Uterus (tissue), 3 donors: ENCODE measurements at regions not wholly inside any gene's neighbourhood (a gene's known extent, or its start where the extent isn't known, plus 50 kb on each side); places are given as distances from the start of the nearest gene placed in this dataset.
A peak's percentile ranks its signal among the peaks of the same experiment; 100 is the strongest.

Source experiments
- DNase-seq, 2 donors: peaks; one replicate each; pipeline ENCODE4 v3.0.0-alpha.2; 2019 to 2020
- H3K27ac ChIP-seq, 2 donors: fragments of 200-600 bp; sonication (generic); 1 replicate in 1 of 2; 2 replicates in 1 of 2; pipeline ENCODE4 v1.5.1; 2016 to 2018
- H3K27me3 ChIP-seq, 2 donors: fragments of 200-600 bp; sonication (generic); one replicate each; pipeline ENCODE4 v1.5.1; 2018 to 2019; ENCODE audit warnings: control low read depth in 1 of 2
- H3K36me3 ChIP-seq, 2 donors: fragments of 200-600 bp; sonication (generic); one replicate each; pipeline ENCODE4 v1.5.1; 2019; ENCODE audit warnings: control low read depth in 1 of 2
- H3K4me1 ChIP-seq, 2 donors: fragments of 200-600 bp; sonication (generic); one replicate each; pipeline ENCODE4 v1.5.1; 2018 to 2019; ENCODE audit warnings: control low read depth in 1 of 2
- H3K4me3 ChIP-seq, 2 donors: fragments of 200-600 bp; sonication (generic); 1 replicate in 1 of 2; 2 replicates in 1 of 2; pipeline ENCODE4 v1.5.1; 2018 to 2019; ENCODE audit warnings: mild to moderate bottlenecking in 1 of 2
- H3K9me3 ChIP-seq, 2 donors: fragments of 200-600 bp; sonication (generic); one replicate each; pipeline ENCODE4 v1.5.1; 2019; ENCODE audit warnings: control low read depth in 1 of 2
- POLR2A ChIP-seq, 2 donors: fragments of 450-650 bp; IDR thresholded peaks; one replicate each; pipeline ENCODE4 v1.6.1; 2016; ENCODE audit warnings: antibody characterized with exemption in 2 of 2, mild to moderate bottlenecking in 1 of 2, moderate library complexity in 1 of 2
- intact Hi-C: fragments of 100-400 bp; cut with DNase I; formaldehyde crosslinking; loops from one replicate; pipeline ENCODE4 v1.15.1; 2023; ENCODE audit warnings: low total_unique reads
- TF ChIP-seq, protein P1 (sequence below), 4 experiments: fragments of 200-600 bp in 2 of 4; fragments of 450-650 bp in 2 of 4; sonication (generic) in 2 of 4; IDR thresholded peaks; one replicate each; pipeline ENCODE4 v1.5.1; 2016 to 2019; ENCODE audit warnings: antibody characterized with exemption in 4 of 4, mild to moderate bottlenecking in 2 of 4, moderate library complexity in 1 of 4
- donor health status: DM: yes; HTN: yes; CAD: no.

DNA sequence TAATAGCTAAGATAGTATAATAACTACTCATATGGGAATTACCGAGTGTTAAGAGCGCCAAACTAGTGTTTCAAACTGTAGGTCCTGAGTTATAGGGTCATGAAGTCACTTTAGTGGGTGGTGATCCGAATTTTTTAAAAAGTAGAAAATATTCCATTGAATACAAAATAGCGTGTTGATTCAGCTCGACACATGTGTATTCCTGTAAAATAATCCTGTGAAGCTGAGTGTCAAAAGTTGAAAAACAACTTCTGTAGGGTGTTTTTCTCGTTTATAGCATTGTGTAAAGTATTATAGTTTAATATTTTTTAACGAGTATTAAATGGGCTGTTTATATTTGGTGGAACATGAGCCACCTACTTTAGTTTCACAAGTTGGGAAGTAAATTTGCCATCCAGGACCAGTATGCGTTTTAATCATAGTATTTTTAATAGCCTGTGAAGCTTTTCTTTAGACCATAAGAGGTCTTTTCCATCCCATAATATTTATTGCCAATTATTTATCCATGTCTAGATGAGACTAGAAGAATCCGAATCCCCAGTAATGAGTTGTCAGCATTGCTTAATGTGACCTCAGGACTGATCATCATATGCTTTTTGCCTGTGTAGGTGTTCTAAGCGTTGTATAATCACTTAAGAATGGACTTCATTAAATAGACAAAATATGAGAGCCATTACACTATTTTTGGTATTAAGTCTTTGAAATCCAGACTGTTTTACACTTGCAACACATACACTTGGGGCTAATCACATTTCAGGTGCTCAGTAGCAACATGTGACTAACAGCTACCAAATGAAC lies 84.1 kb downstream of the PTPDC1 start:
- intact Hi-C loops = loop anchor here (10.0 kb wide), 1 partner anchor 714 kb away; the partner anchor contains the start of genes FAM120A and FAM120AOS
- no peaks in the 10 kb centered on the region for H3K9me3 ChIP-seq
- peak overlapping the region; percentile 79 to 97 for H3K4me3 ChIP-seq
- H3K4me1 ChIP-seq = no peaks in the 10 kb centered on the region
- no peaks in the 10 kb centered on the region for H3K27me3 ChIP-seq
- no peaks in the 10 kb centered on the region for H3K36me3 ChIP-seq
- H3K27ac ChIP-seq = peak overlapping the region; percentile 40 to 100
- no peak for DNase-seq
- no peak for TF ChIP-seq POLR2A (IDR thresholded peaks at IDR 0.05)
- TF ChIP-seq, protein P1, sequence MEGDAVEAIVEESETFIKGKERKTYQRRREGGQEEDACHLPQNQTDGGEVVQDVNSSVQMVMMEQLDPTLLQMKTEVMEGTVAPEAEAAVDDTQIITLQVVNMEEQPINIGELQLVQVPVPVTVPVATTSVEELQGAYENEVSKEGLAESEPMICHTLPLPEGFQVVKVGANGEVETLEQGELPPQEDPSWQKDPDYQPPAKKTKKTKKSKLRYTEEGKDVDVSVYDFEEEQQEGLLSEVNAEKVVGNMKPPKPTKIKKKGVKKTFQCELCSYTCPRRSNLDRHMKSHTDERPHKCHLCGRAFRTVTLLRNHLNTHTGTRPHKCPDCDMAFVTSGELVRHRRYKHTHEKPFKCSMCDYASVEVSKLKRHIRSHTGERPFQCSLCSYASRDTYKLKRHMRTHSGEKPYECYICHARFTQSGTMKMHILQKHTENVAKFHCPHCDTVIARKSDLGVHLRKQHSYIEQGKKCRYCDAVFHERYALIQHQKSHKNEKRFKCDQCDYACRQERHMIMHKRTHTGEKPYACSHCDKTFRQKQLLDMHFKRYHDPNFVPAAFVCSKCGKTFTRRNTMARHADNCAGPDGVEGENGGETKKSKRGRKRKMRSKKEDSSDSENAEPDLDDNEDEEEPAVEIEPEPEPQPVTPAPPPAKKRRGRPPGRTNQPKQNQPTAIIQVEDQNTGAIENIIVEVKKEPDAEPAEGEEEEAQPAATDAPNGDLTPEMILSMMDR (IDR thresholded peaks at IDR 0.05) = no peak

DNA sequence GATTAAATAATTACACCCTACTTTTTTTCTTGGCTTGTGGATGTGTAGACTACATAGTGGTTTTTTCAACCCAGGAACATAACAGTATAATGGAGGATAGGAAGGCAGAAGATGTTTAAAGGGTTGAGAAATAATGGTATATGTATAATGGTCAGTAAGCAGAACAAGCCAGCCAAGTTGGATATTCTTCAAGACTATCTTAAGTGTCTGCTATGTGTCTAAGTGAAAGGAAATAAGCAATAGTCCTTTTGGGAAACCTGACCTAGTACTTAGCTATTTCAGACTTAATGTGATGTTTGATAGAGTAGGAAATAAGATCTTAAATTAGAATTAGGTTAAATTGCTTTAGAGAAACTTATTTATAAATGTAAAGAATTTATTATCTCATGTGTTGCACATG lies 85.7 kb downstream of the PTPDC1 start:
- peaks cover 0 to 7% of the 10 kb centered on the region in 2 donors for H3K4me1 ChIP-seq
- no peaks in the 10 kb centered on the region for H3K9me3 ChIP-seq
- no peak overlapping the region for H3K4me3 ChIP-seq
- DNase-seq = no peak
- TF ChIP-seq POLR2A (IDR thresholded peaks at IDR 0.05) = no peak
- TF ChIP-seq, protein P1 (IDR thresholded peaks at IDR 0.05) = no peak
- intact Hi-C loops = loop anchor here (10.0 kb wide), 1 partner anchor 715 kb away; the partner anchor contains the start of genes FAM120A and FAM120AOS
- no peaks in the 10 kb centered on the region for H3K27me3 ChIP-seq
- no peaks in the 10 kb centered on the region for H3K36me3 ChIP-seq
- H3K27ac ChIP-seq = peak overlapping the region; percentile 40 to 100

DNA sequence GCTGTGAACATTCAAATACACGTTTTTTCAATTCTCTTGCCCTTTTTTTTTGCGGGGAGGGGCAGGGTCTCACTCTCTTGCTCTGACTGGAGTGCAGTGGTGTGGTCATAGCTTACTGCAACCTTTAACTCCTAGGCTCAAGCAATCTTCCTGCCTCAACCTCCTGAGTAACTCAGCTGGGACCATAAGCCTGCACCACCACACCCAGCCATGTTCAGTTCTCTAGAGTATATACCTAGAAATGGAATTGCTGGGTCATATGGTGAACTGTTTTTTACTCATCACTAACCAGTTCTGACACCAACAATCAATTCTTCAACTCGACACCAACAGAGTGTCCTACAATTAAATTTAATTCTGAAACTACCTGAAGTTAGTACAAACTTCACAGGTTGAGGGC lies 85.5 kb upstream of the ZNF169 start:
- Histone ChIP-seq H3K4me1 (peaks cover 11 to 14% of the 10 kb centered on the region in 2 donors), H3K36me3 (no peaks in the 10 kb centered on the region), H3K4me3 (no peak overlapping the region), H3K27ac (no peak overlapping the region), H3K9me3 (no peaks in the 10 kb centered on the region), H3K27me3 (no peaks in the 10 kb centered on the region)
- TF ChIP-seq POLR2A (IDR thresholded peaks at IDR 0.05) = no peak
- TF ChIP-seq, protein P1 (IDR thresholded peaks at IDR 0.05) = no peak
- intact Hi-C loops = no loop called here
- no peak for DNase-seq

DNA sequence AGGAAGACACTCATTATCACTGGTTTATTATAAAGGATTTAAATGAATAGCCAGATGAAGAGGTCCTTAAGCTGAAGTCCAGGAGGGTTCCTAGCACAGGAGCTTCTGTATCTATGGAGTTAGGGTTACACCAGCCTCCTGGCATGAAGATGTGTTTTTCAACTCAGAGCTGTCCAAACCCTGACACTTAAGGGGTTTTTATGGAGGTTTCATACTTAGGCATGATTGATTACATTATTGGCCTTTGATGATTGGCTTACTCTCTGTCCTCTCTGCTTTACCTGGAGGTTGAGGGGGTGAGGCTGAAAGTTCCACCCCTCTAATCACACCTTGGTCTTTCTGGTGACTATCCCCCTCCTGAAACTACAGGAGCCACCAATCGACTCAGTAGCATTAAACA lies 84.9 kb upstream of the ZNF169 start:
- Histone ChIP-seq H3K4me3 (no peak overlapping the region), H3K36me3 (no peaks in the 10 kb centered on the region), H3K4me1 (peaks cover 11 to 14% of the 10 kb centered on the region in 2 donors), H3K27me3 (no peaks in the 10 kb centered on the region), H3K27ac (no peak overlapping the region), H3K9me3 (no peaks in the 10 kb centered on the region)
- intact Hi-C loops = no loop called here
- no peak for DNase-seq
- TF ChIP-seq POLR2A (IDR thresholded peaks at IDR 0.05) = no peak
- TF ChIP-seq, protein P1 (IDR thresholded peaks at IDR 0.05) = no peak

DNA sequence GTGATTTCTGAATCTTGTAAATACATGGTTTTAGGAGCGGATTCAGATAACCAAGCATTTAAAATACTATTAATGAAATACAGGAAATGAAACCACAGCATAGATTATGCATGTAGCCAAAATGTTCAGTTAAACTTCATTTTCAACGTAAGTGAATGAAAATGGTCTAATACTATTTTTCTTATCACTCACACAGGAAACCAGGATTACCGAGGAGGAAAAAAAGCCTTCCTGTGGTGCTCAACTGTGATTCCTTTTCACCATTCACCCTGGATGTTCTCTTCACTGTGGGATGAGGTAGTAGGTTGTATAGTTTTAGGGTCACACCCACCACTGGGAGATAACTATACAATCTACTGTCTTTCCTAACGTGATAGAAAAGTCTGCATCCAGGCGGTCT lies 83.4 kb upstream of the ZNF169 start:
- Histone ChIP-seq H3K4me1 (peaks cover 11 to 14% of the 10 kb centered on the region in 2 donors), H3K36me3 (no peaks in the 10 kb centered on the region), H3K27ac (no peak overlapping the region), H3K9me3 (no peaks in the 10 kb centered on the region), H3K4me3 (no peak overlapping the region), H3K27me3 (no peaks in the 10 kb centered on the region)
- DNase-seq = no peak
- intact Hi-C loops = no loop called here
- TF ChIP-seq, protein P1 (IDR thresholded peaks at IDR 0.05) = no peak
- no peak for TF ChIP-seq POLR2A (IDR thresholded peaks at IDR 0.05)
